PFSK-1 (cell line): ENCODE measurements at regions not wholly inside any gene's neighbourhood (a gene's known extent, or its start where the extent isn't known, plus 50 kb on each side); places are given as distances from the start of the nearest gene placed in this dataset.

Experiments
- FOXP2 ChIP-seq: optimal IDR thresholded peaks from 2 replicates; pipeline ENCODE3; 2011; ENCODE audit warnings: borderline replicate concordance, control low read depth, inconsistent platforms; ENCODE audit not compliant: insufficient read depth; ENCODE audit errors: extremely low read length, extremely low read depth
- POLR2AphosphoS5 ChIP-seq: IDR thresholded peaks from 2 replicates; pipeline ENCODE4 v1.6.1; 2012; ENCODE audit warnings: low read depth, mild to moderate bottlenecking, control low read depth, low read length, moderate library complexity
- REST ChIP-seq, 2 experiments: IDR thresholded peaks; 2 replicates each; pipeline versions ENCODE4 v1.6.1 to v1.8.0; 2011 to 2012; ENCODE audit warnings: low read depth in 2 of 2, low read length in 2 of 2, control low read depth in 1 of 2, inconsistent platforms in 1 of 2, mild to moderate bottlenecking in 1 of 2, moderate library complexity in 1 of 2; ENCODE audit not compliant: insufficient read depth in 1 of 2
- SIN3A ChIP-seq: IDR thresholded peaks from 2 replicates; pipeline ENCODE4 v1.6.1; 2012; ENCODE audit warnings: mild to moderate bottlenecking, low read length, moderate library complexity, borderline replicate concordance; ENCODE audit not compliant: insufficient read depth
- TAF1 ChIP-seq: IDR thresholded peaks from 2 replicates; pipeline ENCODE4 v1.6.1; 2012; ENCODE audit warnings: low read length, control low read depth, borderline replicate concordance; ENCODE audit not compliant: insufficient read depth

GRCh38 chrX:10676235-10676957 is 56.0 kb upstream of the MID1 start:
- no peak for TF ChIP-seq TAF1
- no peak for TF ChIP-seq POLR2AphosphoS5
- no peak for TF ChIP-seq SIN3A
- no peak for TF ChIP-seq REST (IDR thresholded peaks at IDR 0.05; ENCODE audit: insufficient read depth in 1 of 2, low read depth in 2 of 2, low read length in 2 of 2)
- no peak for TF ChIP-seq FOXP2

- no peak for TF ChIP-seq SIN3A
- no peak for TF ChIP-seq TAF1
- TF ChIP-seq FOXP2, result no peak
- TF ChIP-seq REST (IDR thresholded peaks at IDR 0.05; ENCODE audit: insufficient read depth in 1 of 2, low read depth in 2 of 2, low read length in 2 of 2), result no peak
- no peak for TF ChIP-seq POLR2AphosphoS5
These were observed 57.1 kb upstream of the MID1 start for GRCh38 chrX:10677490-10677889.

GRCh38 chrX:10679387-10679786 is 59.0 kb upstream of the MID1 start:
- TF ChIP-seq POLR2AphosphoS5 (no peak), SIN3A (no peak), FOXP2 (no peak), REST (IDR thresholded peaks at IDR 0.05; ENCODE audit: insufficient read depth in 1 of 2, low read depth in 2 of 2, low read length in 2 of 2) (no peak), TAF1 (no peak)

- TF ChIP-seq FOXP2, result no peak
- TF ChIP-seq TAF1, result no peak
- no peak for TF ChIP-seq REST (IDR thresholded peaks at IDR 0.05; ENCODE audit: insufficient read depth in 1 of 2, low read depth in 2 of 2, low read length in 2 of 2)
- no peak for TF ChIP-seq POLR2AphosphoS5
- no peak for TF ChIP-seq SIN3A
These were observed 60.8 kb upstream of the MID1 start for GRCh38 chrX:10681167-10681566.

GRCh38 chrX:10685923-10686595 is 65.7 kb upstream of the MID1 start:
- TF ChIP-seq POLR2AphosphoS5 (no peak), REST (IDR thresholded peaks at IDR 0.05; ENCODE audit: insufficient read depth in 1 of 2, low read depth in 2 of 2, low read length in 2 of 2) (no peak), TAF1 (no peak), FOXP2 (no peak), SIN3A (no peak)
